SK-N-SH treated with all-trans-retinoic acid at 6 μM for 48 hours (cell line): ENCODE measurements at regions not wholly inside any gene's neighbourhood (a gene's known extent, or its start where the extent isn't known, plus 50 kb on each side); places are given as distances from the start of the nearest gene placed in this dataset.

ENCODE experiments used
- ATAC-seq: fragments of 200-7000 bp; cut with Tn5 transposase; 3 replicates; pipeline ENCODE4 v1.9.1; 2020; ENCODE audit warnings: mild to moderate bottlenecking, moderate library complexity
- ARNTL ChIP-seq: fragments of 450-650 bp; formaldehyde crosslinking; IDR thresholded peaks from 2 replicates; pipeline ENCODE4 v1.5.0; 2020; ENCODE audit warnings: low read depth, mild to moderate bottlenecking, moderate library complexity, borderline replicate concordance
- BACH2 ChIP-seq: fragments of 250-450 bp; sonication (Bioruptor Pico); IDR thresholded peaks from 2 replicates; pipeline ENCODE4 v1.9.0; 2021; ENCODE audit warnings: mild to moderate bottlenecking, borderline replicate concordance
- CSDC2 ChIP-seq: fragments of 250-450 bp; sonication (Bioruptor Pico); IDR thresholded peaks from 2 replicates; pipeline ENCODE4 v1.5.0; 2020; ENCODE audit warnings: mild to moderate bottlenecking, moderate library complexity
- ESRRG ChIP-seq: fragments of 250-450 bp; sonication (Bioruptor Pico); IDR thresholded peaks from 2 replicates; pipeline ENCODE4 v1.6.1; 2021; ENCODE audit warnings: mild to moderate bottlenecking
- GLIS3 ChIP-seq: fragments of 250-450 bp; sonication (Bioruptor Pico); IDR thresholded peaks from 2 replicates; pipeline ENCODE4 v1.5.0; 2020; ENCODE audit warnings: mild to moderate bottlenecking, moderate library complexity
- ISL1 ChIP-seq: fragments of 250-450 bp; sonication (Bioruptor Pico); IDR thresholded peaks from 2 replicates; pipeline ENCODE4 v2.1.2; 2022; ENCODE audit warnings: mild to moderate bottlenecking, moderate library complexity
- OSR1 ChIP-seq: fragments of 250-450 bp; sonication (Bioruptor Pico); IDR thresholded peaks from 2 replicates; pipeline ENCODE4 v1.8.0; 2022; ENCODE audit warnings: moderate library complexity, mild to moderate bottlenecking, inconsistent platforms
- PPARA ChIP-seq: fragments of 250-450 bp; sonication (Bioruptor Pico); IDR thresholded peaks from 2 replicates; pipeline ENCODE4 v1.5.0; 2020; ENCODE audit warnings: mild to moderate bottlenecking, borderline replicate concordance
- RARB ChIP-seq: fragments of 250-450 bp; sonication (Bioruptor Pico); IDR thresholded peaks from 2 replicates; pipeline ENCODE4 v1.8.0; 2021; ENCODE audit warnings: mild to moderate bottlenecking, moderate library complexity
- SNAI2 ChIP-seq: fragments of 250-450 bp; sonication (Bioruptor Pico); IDR thresholded peaks from 2 replicates; pipeline ENCODE4 v1.5.0; 2020; ENCODE audit warnings: mild to moderate bottlenecking, moderate library complexity
- TOX ChIP-seq: fragments of 250-450 bp; sonication (Bioruptor Pico); IDR thresholded peaks from 2 replicates; pipeline ENCODE4 v1.8.0; 2021; ENCODE audit warnings: mild to moderate bottlenecking, moderate library complexity, borderline replicate concordance
- ZC3H10 ChIP-seq: fragments of 250-450 bp; sonication (Bioruptor Pico); IDR thresholded peaks from 2 replicates; pipeline ENCODE4 v1.5.1; 2021; ENCODE audit warnings: mild to moderate bottlenecking, moderate library complexity
- ZFP3 ChIP-seq: fragments of 250-450 bp; sonication (Bioruptor Pico); IDR thresholded peaks from 2 replicates; pipeline ENCODE4 v1.5.0; 2020; ENCODE audit warnings: mild to moderate bottlenecking, moderate library complexity
- ZFP30 ChIP-seq: fragments of 450-650 bp; formaldehyde crosslinking; IDR thresholded peaks from 2 replicates; pipeline ENCODE4 v1.5.0; 2022; ENCODE audit warnings: mild to moderate bottlenecking, moderate library complexity
- ZNF565 ChIP-seq: fragments of 450-650 bp; formaldehyde crosslinking; conservative IDR thresholded peaks from 2 replicates; pipeline ENCODE4 v1.5.0; 2020; ENCODE audit warnings: low read depth, mild to moderate bottlenecking, moderate library complexity
- ZNF70 ChIP-seq: fragments of 450-650 bp; formaldehyde crosslinking; IDR thresholded peaks from 2 replicates; pipeline ENCODE4 v1.5.0; 2020; ENCODE audit warnings: mild to moderate bottlenecking, moderate library complexity
- ZNF8 ChIP-seq: fragments of 450-650 bp; formaldehyde crosslinking; IDR thresholded peaks from 2 replicates; pipeline ENCODE4 v1.5.0; 2020; ENCODE audit warnings: mild to moderate bottlenecking, moderate library complexity
- TF ChIP-seq, protein P1 (sequence below): fragments of 250-450 bp; sonication (Bioruptor Pico); IDR thresholded peaks from 2 replicates; pipeline ENCODE4 v1.8.0; 2020; ENCODE audit warnings: mild to moderate bottlenecking, moderate library complexity, borderline replicate concordance
- TF ChIP-seq, protein P2 (sequence below): fragments of 250-450 bp; sonication (Bioruptor Pico); IDR thresholded peaks from 2 replicates; pipeline ENCODE4 v1.5.1; 2020; ENCODE audit warnings: low read depth, mild to moderate bottlenecking, moderate library complexity
- TF ChIP-seq, protein P3 (sequence below): fragments of 250-450 bp; sonication (Bioruptor Pico); IDR thresholded peaks from 2 replicates; pipeline ENCODE4 v1.8.0; 2021; ENCODE audit warnings: low read depth, mild to moderate bottlenecking, moderate library complexity, borderline replicate concordance
- TF ChIP-seq, protein P4 (sequence below): fragments of 250-450 bp; sonication (Bioruptor Pico); IDR thresholded peaks from 2 replicates; pipeline ENCODE4 v1.5.1; 2021; ENCODE audit warnings: mild to moderate bottlenecking, moderate library complexity

DNA sequence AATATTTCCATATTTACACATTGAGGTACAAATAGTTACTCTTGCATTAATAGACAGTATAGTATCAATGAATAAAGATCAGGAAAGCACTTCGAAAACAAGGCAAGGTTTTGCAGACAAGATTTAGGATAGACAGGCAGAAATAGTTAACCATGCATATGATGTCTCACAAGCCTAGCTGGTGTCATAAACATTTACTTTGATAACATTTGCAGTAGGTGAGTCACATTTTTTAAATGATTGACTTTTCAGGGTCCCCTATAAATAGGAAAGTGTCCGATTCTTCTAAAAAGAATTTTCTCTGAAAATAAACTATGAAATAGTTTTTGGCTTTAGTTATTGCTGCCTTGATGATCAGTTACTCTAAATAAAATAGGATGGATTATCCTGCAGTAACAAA, 162.1 kb downstream of the SNX18 start:
- ATAC-seq, result no peak
- no peak for TF ChIP-seq RARB (CRISPR knock-in tag)
- TF ChIP-seq ARNTL (CRISPR knock-in tag), result no peak
- no peak for TF ChIP-seq ZFP3 (CRISPR knock-in tag)
- TF ChIP-seq ZNF8 (CRISPR knock-in tag), result no peak
- TF ChIP-seq, protein P1, sequence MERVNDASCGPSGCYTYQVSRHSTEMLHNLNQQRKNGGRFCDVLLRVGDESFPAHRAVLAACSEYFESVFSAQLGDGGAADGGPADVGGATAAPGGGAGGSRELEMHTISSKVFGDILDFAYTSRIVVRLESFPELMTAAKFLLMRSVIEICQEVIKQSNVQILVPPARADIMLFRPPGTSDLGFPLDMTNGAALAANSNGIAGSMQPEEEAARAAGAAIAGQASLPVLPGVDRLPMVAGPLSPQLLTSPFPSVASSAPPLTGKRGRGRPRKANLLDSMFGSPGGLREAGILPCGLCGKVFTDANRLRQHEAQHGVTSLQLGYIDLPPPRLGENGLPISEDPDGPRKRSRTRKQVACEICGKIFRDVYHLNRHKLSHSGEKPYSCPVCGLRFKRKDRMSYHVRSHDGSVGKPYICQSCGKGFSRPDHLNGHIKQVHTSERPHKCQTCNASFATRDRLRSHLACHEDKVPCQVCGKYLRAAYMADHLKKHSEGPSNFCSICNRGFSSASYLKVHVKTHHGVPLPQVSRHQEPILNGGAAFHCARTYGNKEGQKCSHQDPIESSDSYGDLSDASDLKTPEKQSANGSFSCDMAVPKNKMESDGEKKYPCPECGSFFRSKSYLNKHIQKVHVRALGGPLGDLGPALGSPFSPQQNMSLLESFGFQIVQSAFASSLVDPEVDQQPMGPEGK (CRISPR knock-in tag), result no peak
- no peak for TF ChIP-seq ZFP30 (CRISPR knock-in tag)
- TF ChIP-seq PPARA (CRISPR knock-in tag), result no peak
- no peak for TF ChIP-seq CSDC2
- no peak for TF ChIP-seq ZNF565
- TF ChIP-seq TOX, result no peak
- no peak for TF ChIP-seq ZC3H10 (CRISPR knock-in tag)
- no peak for TF ChIP-seq SNAI2
- no peak for TF ChIP-seq BACH2 (CRISPR knock-in tag)
- TF ChIP-seq OSR1 (CRISPR knock-in tag), result no peak
- TF ChIP-seq, protein P2, sequence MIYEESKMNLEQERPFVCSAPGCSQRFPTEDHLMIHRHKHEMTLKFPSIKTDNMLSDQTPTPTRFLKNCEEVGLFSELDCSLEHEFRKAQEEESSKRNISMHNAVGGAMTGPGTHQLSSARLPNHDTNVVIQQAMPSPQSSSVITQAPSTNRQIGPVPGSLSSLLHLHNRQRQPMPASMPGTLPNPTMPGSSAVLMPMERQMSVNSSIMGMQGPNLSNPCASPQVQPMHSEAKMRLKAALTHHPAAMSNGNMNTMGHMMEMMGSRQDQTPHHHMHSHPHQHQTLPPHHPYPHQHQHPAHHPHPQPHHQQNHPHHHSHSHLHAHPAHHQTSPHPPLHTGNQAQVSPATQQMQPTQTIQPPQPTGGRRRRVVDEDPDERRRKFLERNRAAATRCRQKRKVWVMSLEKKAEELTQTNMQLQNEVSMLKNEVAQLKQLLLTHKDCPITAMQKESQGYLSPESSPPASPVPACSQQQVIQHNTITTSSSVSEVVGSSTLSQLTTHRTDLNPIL, result no peak
- TF ChIP-seq, protein P3, sequence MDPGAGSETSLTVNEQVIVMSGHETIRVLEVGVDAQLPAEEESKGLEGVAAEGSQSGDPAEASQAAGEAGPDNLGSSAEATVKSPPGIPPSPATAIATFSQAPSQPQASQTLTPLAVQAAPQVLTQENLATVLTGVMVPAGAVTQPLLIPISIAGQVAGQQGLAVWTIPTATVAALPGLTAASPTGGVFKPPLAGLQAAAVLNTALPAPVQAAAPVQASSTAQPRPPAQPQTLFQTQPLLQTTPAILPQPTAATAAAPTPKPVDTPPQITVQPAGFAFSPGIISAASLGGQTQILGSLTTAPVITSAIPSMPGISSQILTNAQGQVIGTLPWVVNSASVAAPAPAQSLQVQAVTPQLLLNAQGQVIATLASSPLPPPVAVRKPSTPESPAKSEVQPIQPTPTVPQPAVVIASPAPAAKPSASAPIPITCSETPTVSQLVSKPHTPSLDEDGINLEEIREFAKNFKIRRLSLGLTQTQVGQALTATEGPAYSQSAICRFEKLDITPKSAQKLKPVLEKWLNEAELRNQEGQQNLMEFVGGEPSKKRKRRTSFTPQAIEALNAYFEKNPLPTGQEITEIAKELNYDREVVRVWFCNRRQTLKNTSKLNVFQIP (CRISPR knock-in tag), result no peak
- TF ChIP-seq, protein P4, sequence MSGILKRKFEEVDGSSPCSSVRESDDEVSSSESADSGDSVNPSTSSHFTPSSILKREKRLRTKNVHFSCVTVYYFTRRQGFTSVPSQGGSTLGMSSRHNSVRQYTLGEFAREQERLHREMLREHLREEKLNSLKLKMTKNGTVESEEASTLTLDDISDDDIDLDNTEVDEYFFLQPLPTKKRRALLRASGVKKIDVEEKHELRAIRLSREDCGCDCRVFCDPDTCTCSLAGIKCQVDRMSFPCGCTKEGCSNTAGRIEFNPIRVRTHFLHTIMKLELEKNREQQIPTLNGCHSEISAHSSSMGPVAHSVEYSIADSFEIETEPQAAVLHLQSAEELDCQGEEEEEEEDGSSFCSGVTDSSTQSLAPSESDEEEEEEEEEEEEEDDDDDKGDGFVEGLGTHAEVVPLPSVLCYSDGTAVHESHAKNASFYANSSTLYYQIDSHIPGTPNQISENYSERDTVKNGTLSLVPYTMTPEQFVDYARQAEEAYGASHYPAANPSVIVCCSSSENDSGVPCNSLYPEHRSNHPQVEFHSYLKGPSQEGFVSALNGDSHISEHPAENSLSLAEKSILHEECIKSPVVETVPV, result no peak
- TF ChIP-seq GLIS3, result no peak
- TF ChIP-seq ZNF70, result no peak

DNA sequence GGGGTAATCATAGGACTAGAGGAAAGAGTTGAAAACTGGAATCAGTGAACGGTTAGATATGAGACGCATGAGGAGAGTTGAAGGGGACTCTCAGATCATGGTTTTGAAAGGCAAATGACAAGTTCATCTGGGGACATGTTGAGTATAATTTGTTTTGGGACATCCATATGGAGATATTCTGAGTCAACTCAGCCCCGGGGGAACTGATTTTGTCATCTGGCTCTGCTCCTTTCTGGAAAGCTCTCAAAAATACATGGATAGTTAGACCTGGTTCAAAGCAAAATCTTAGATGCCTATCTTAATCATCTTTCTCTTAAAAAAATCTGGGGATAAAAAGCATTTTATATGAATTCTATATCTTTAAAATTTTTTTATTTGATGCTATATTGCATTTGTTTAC, 161.2 kb downstream of the SNX18 start:
- TF ChIP-seq ZFP3 (CRISPR knock-in tag) (no peak), ZNF565 (no peak), ISL1 (CRISPR knock-in tag) (no peak), ZNF8 (CRISPR knock-in tag) (no peak), ESRRG (CRISPR knock-in tag) (no peak), ZFP30 (CRISPR knock-in tag) (no peak), ARNTL (CRISPR knock-in tag) (no peak), SNAI2 (no peak), RARB (CRISPR knock-in tag) (no peak), BACH2 (CRISPR knock-in tag) (no peak), ZNF70 (no peak)
- TF ChIP-seq, protein P4, result no peak
- TF ChIP-seq, protein P3 (CRISPR knock-in tag), result no peak
- TF ChIP-seq, protein P1 (CRISPR knock-in tag), result no peak
- TF ChIP-seq, protein P2, result no peak
- TF ChIP-seq, all 23 proteins: peak for 0
- no peak for ATAC-seq
